Neural cell (in vitro differentiated cells): ENCODE measurements at regions not wholly inside any gene's neighbourhood (a gene's known extent, or its start where the extent isn't known, plus 50 kb on each side); places are given as distances from the start of the nearest gene placed in this dataset.

ENCODE experiments used
- H2AFZ ChIP-seq: fragments of 200-600, 300-800 bp; sonication (generic), shearing (Covaris generic); 2 replicates; pipeline ENCODE4 v1.6.0; 2014; ENCODE audit warnings: low read depth, mild to moderate bottlenecking, antibody characterized with exemption, low read length, moderate library complexity
- H3F3A ChIP-seq: fragments of 200-600 bp; shearing (Covaris generic); 2 replicates; pipeline ENCODE4 v1.6.1; 2016; ENCODE audit warnings: mild to moderate bottlenecking, moderate library complexity, mixed read lengths, antibody characterized with exemption, low read length; ENCODE audit not compliant: insufficient read depth, poor library complexity, severe bottlenecking
- H3K27ac ChIP-seq: fragments of 200-600, 300-800 bp; sonication (generic), shearing (Covaris generic); 2 replicates; pipeline ENCODE4 v1.5.1; 2014; ENCODE audit warnings: mild to moderate bottlenecking, low read length, moderate library complexity
- H3K27me3 ChIP-seq: fragments of 300-800, 200-600 bp; sonication (generic), shearing (Covaris generic); 2 replicates; pipeline ENCODE4 v1.6.0; 2014; ENCODE audit warnings: mild to moderate bottlenecking, low read depth, low read length, moderate library complexity; ENCODE audit not compliant: insufficient read depth
- H3K36me3 ChIP-seq: fragments of 300-800, 200-600 bp; sonication (generic), shearing (Covaris generic); 2 replicates; pipeline ENCODE4 v1.5.1; 2014; ENCODE audit warnings: mild to moderate bottlenecking, antibody characterized with exemption, low read length, moderate library complexity; ENCODE audit not compliant: insufficient read depth
- H3K4me2 ChIP-seq: fragments of 300-800, 200-600 bp; sonication (generic), shearing (Covaris generic); 2 replicates; pipeline ENCODE4 v1.6.0; 2014; ENCODE audit warnings: mild to moderate bottlenecking, low read length
- H3K4me3 ChIP-seq: fragments of 300-800, 200-600 bp; sonication (generic), shearing (Covaris generic); 2 replicates; pipeline ENCODE4 v1.5.1; 2014; ENCODE audit warnings: mild to moderate bottlenecking, low read length, moderate library complexity
- H3K79me2 ChIP-seq: fragments of 200-600 bp; shearing (Covaris generic); replicated peaks from 2 replicates; pipeline ENCODE4 v1.6.0; 2014; ENCODE audit warnings: mild to moderate bottlenecking, low read length, moderate library complexity; ENCODE audit not compliant: insufficient read depth
- H3K9ac ChIP-seq: fragments of 300-800, 200-600 bp; sonication (generic), shearing (Covaris generic); 2 replicates; pipeline ENCODE4 v1.6.1; 2016; ENCODE audit warnings: mild to moderate bottlenecking, low read length, mixed read lengths
- H3K9me2 ChIP-seq: fragments of 200-600 bp; shearing (Covaris generic); 2 replicates; pipeline ENCODE4 v1.6.1; 2016; ENCODE audit warnings: mild to moderate bottlenecking, low read length, mixed read lengths; ENCODE audit not compliant: insufficient read depth
- H3K9me3 ChIP-seq: fragments of 200-600, 300-800 bp; sonication (generic), shearing (Covaris generic); 2 replicates; pipeline ENCODE4 v1.6.1; 2016; ENCODE audit warnings: mild to moderate bottlenecking, mixed run types, low read length, moderate library complexity, mixed read lengths
- H4K20me1 ChIP-seq: fragments of 200-600 bp; shearing (Covaris generic); 2 replicates; pipeline ENCODE4 v1.6.1; 2016; ENCODE audit warnings: mild to moderate bottlenecking, mixed run types; ENCODE audit not compliant: insufficient read depth
- CTCF ChIP-seq: fragments of 450-650 bp; IDR thresholded peaks from 2 replicates; pipeline ENCODE4 v1.5.1; 2014; ENCODE audit warnings: antibody characterized with exemption, mild to moderate bottlenecking, moderate library complexity; ENCODE audit not compliant: poor library complexity, severe bottlenecking
- EP300 ChIP-seq: fragments of 450-650 bp; conservative IDR thresholded peaks from 2 replicates; pipeline ENCODE4 v1.6.1; 2014; ENCODE audit warnings: antibody characterized with exemption, mild to moderate bottlenecking, moderate library complexity; ENCODE audit not compliant: poor library complexity, severe bottlenecking
- EZH2 ChIP-seq: fragments of 200-600, 300-800 bp; shearing (Covaris generic), sonication (generic); IDR thresholded peaks from 2 replicates; pipeline ENCODE4 v1.6.1; 2014; ENCODE audit warnings: antibody characterized with exemption, low read length, borderline replicate concordance, mild to moderate bottlenecking; ENCODE audit not compliant: insufficient read depth, poor library complexity, severe bottlenecking
- MXI1 ChIP-seq: fragments of 450-650 bp; conservative IDR thresholded peaks from 2 replicates; pipeline ENCODE4 v1.6.1; 2014; ENCODE audit warnings: antibody characterized with exemption, mild to moderate bottlenecking; ENCODE audit not compliant: poor library complexity, severe bottlenecking
- POLR2AphosphoS5 ChIP-seq: IDR thresholded peaks from 2 replicates; pipeline ENCODE4 v1.6.1; 2012
- RAD21 ChIP-seq: fragments of 450-650 bp; conservative IDR thresholded peaks from 2 replicates; pipeline ENCODE4 v1.6.1; 2014; ENCODE audit warnings: antibody characterized with exemption, mild to moderate bottlenecking, moderate library complexity
- REST ChIP-seq: IDR thresholded peaks from 2 replicates; pipeline ENCODE4 v1.6.1; 2012; ENCODE audit warnings: borderline replicate concordance
- SMC3 ChIP-seq: fragments of 450-650 bp; conservative IDR thresholded peaks from 2 replicates; pipeline ENCODE4 v1.6.1; 2014; ENCODE audit warnings: antibody characterized with exemption, mild to moderate bottlenecking, moderate library complexity; ENCODE audit not compliant: poor library complexity
- TAF1 ChIP-seq: IDR thresholded peaks from 2 replicates; pipeline ENCODE4 v1.6.1; 2012; ENCODE audit warnings: low read depth

GRCh38 chr14:65239938-65240296, 137.6 kb upstream of the MAX start:
- H3K9me2 ChIP-seq = no peaks in the 10 kb centered on the region
- no peak overlapping the region for H3K27ac ChIP-seq
- H3K79me2 ChIP-seq = no peaks in the 10 kb centered on the region
- H3K36me3 ChIP-seq = no peaks in the 10 kb centered on the region
- H4K20me1 ChIP-seq = no peaks in the 10 kb centered on the region
- H3K27me3 ChIP-seq = no peaks in the 10 kb centered on the region
- TF ChIP-seq TAF1 (no peak), MXI1 (no peak), REST (no peak), EZH2 (no peak), RAD21 (no peak), SMC3 (no peak), POLR2AphosphoS5 (no peak), CTCF (no peak), EP300 (no peak)
- no peak overlapping the region for H3K9ac ChIP-seq
- no peak overlapping the region for H3K4me3 ChIP-seq
- H3K4me2 ChIP-seq = no peak overlapping the region
- no peak overlapping the region for H2AFZ ChIP-seq
- no peaks in the 10 kb centered on the region for H3K9me3 ChIP-seq
- H3F3A ChIP-seq = no peaks in the 10 kb centered on the region

- H3K79me2 ChIP-seq = no peaks in the 10 kb centered on the region
- H2AFZ ChIP-seq = no peak overlapping the region
- no peak overlapping the region for H3K9ac ChIP-seq
- no peaks in the 10 kb centered on the region for H3K9me3 ChIP-seq
- no peaks in the 10 kb centered on the region for H3K36me3 ChIP-seq
- H3K4me3 ChIP-seq = no peak overlapping the region
- H3F3A ChIP-seq = no peaks in the 10 kb centered on the region
- H4K20me1 ChIP-seq = no peaks in the 10 kb centered on the region
- H3K4me2 ChIP-seq = no peak overlapping the region
- H3K9me2 ChIP-seq = no peaks in the 10 kb centered on the region
- H3K27ac ChIP-seq = no peak overlapping the region
- no peak for TF ChIP-seq REST
- TF ChIP-seq CTCF = no peak
- no peak for TF ChIP-seq EP300
- no peak for TF ChIP-seq TAF1
- no peak for TF ChIP-seq EZH2
- no peak for TF ChIP-seq POLR2AphosphoS5
- TF ChIP-seq SMC3 = no peak
- no peak for TF ChIP-seq RAD21
- TF ChIP-seq MXI1 = no peak
- H3K27me3 ChIP-seq = no peaks in the 10 kb centered on the region
Measured at GRCh38 chr14:65241125-65241752, 138.9 kb upstream of the MAX start.
